Parathyroid adenoma (tissue), 2 donors: ENCODE measurements at regions not wholly inside any gene's neighbourhood (a gene's known extent, or its start where the extent isn't known, plus 50 kb on each side); places are given as distances from the start of the nearest gene placed in this dataset.

Experiments used
- H2AFZ ChIP-seq: fragments of 300-600 bp; sonication (generic); one replicate; pipeline ENCODE4 v1.7.0; 2017; ENCODE audit warnings: antibody characterized with exemption, mild to moderate bottlenecking
- H3K27ac ChIP-seq: fragments of 300-600 bp; sonication (generic); one replicate; pipeline ENCODE4 v1.7.0; 2017
- H3K27me3 ChIP-seq: fragments of 300-600 bp; sonication (generic); one replicate; pipeline ENCODE4 v1.7.0; 2017; ENCODE audit warnings: low read length; ENCODE audit not compliant: control insufficient read depth, insufficient read depth
- H3K36me3 ChIP-seq: fragments of 300-600 bp; sonication (generic); one replicate; pipeline ENCODE4 v1.7.0; 2017; ENCODE audit warnings: low read length; ENCODE audit not compliant: control insufficient read depth, insufficient read depth
- H3K4me1 ChIP-seq: fragments of 300-600 bp; sonication (generic); one replicate; pipeline ENCODE4 v1.7.0; 2017; ENCODE audit warnings: control low read depth
- H3K4me2 ChIP-seq: fragments of 300-600 bp; sonication (generic); one replicate; pipeline ENCODE4 v1.7.0; 2017; ENCODE audit warnings: low read length
- H3K4me3 ChIP-seq: fragments of 300-600 bp; sonication (generic); one replicate; pipeline ENCODE4 v1.7.0; 2017; ENCODE audit warnings: low read depth, low read length
- H3K79me2 ChIP-seq: fragments of 300-600 bp; sonication (generic); one replicate; pipeline ENCODE4 v1.7.0; 2017; ENCODE audit warnings: control low read depth
- H3K9ac ChIP-seq: fragments of 300-600 bp; sonication (generic); one replicate; pipeline ENCODE4 v1.7.0; 2017; ENCODE audit warnings: mild to moderate bottlenecking
- H3K9me3 ChIP-seq: fragments of 300-600 bp; sonication (generic); one replicate; pipeline ENCODE4 v1.7.0; 2017; ENCODE audit warnings: low read length; ENCODE audit not compliant: control insufficient read depth
- TF ChIP-seq, protein P1 (sequence below): fragments of 300-600 bp; sonication (generic); IDR thresholded peaks from one replicate; pipeline ENCODE4 v1.7.0; 2017; ENCODE audit warnings: antibody characterized with exemption, mild to moderate bottlenecking
- donor health status: primary hyperparathyroidism.

DNA sequence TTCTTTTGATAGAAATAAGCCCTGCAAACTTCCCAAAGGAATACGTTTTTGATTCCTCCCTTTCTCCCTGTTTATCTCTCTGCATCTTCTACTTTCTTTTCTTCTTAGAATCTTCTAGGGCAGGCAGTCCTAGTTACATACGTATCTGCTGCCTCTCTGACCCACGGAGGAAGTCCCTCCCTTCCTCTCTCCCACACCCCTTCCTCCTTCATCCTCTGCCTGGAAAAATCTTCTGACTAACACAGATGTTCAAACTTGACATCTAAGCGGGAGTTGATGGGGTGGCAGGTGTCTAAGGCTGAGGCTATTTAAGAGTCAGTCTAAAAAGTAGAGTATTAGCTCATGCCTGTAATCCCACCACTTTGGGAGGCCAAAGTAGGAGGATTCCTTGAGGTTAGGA lies 88.6 kb downstream of the MAP1LC3B2 start:
- H2AFZ ChIP-seq = no peak overlapping the region
- H3K27ac ChIP-seq = no peak overlapping the region
- H3K27me3 ChIP-seq = no peaks in the 10 kb centered on the region
- H3K4me3 ChIP-seq = no peak overlapping the region
- TF ChIP-seq, protein P1, sequence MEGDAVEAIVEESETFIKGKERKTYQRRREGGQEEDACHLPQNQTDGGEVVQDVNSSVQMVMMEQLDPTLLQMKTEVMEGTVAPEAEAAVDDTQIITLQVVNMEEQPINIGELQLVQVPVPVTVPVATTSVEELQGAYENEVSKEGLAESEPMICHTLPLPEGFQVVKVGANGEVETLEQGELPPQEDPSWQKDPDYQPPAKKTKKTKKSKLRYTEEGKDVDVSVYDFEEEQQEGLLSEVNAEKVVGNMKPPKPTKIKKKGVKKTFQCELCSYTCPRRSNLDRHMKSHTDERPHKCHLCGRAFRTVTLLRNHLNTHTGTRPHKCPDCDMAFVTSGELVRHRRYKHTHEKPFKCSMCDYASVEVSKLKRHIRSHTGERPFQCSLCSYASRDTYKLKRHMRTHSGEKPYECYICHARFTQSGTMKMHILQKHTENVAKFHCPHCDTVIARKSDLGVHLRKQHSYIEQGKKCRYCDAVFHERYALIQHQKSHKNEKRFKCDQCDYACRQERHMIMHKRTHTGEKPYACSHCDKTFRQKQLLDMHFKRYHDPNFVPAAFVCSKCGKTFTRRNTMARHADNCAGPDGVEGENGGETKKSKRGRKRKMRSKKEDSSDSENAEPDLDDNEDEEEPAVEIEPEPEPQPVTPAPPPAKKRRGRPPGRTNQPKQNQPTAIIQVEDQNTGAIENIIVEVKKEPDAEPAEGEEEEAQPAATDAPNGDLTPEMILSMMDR = no peak
- H3K4me1 ChIP-seq = no peaks in the 10 kb centered on the region
- H3K9me3 ChIP-seq = no peaks in the 10 kb centered on the region
- H3K9ac ChIP-seq = no peak overlapping the region
- H3K36me3 ChIP-seq = no peaks in the 10 kb centered on the region
- no peak overlapping the region for H3K4me2 ChIP-seq
- H3K79me2 ChIP-seq = no peaks in the 10 kb centered on the region

DNA sequence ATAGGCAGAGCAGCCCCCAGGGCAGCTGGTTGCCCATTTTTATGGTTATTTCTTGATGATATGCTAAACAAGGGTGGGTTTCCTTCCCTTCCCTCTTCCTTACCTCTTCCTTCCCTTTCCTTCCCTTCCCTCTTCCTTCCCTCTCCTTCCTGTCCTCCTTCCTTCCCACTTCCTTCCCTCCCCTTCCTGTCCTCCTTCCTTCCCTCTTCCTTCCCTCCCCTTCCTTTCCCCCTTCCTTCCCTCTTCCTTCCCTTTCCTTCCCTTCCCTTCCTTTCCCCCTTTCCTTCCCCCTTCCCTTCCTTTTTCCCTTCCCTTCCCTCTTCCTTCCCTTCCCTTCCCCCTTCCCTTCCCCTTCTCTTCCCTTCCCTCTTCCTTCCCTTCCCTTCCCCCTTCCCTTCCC lies 87.7 kb downstream of the MAP1LC3B2 start:
- no peak overlapping the region for H3K4me2 ChIP-seq
- no peak overlapping the region for H3K27ac ChIP-seq
- H2AFZ ChIP-seq = no peak overlapping the region
- no peaks in the 10 kb centered on the region for H3K27me3 ChIP-seq
- H3K36me3 ChIP-seq = no peaks in the 10 kb centered on the region
- no peaks in the 10 kb centered on the region for H3K9me3 ChIP-seq
- no peaks in the 10 kb centered on the region for H3K79me2 ChIP-seq
- no peak overlapping the region for H3K9ac ChIP-seq
- no peak overlapping the region for H3K4me3 ChIP-seq
- H3K4me1 ChIP-seq = no peaks in the 10 kb centered on the region
- TF ChIP-seq, protein P1 = no peak

DNA sequence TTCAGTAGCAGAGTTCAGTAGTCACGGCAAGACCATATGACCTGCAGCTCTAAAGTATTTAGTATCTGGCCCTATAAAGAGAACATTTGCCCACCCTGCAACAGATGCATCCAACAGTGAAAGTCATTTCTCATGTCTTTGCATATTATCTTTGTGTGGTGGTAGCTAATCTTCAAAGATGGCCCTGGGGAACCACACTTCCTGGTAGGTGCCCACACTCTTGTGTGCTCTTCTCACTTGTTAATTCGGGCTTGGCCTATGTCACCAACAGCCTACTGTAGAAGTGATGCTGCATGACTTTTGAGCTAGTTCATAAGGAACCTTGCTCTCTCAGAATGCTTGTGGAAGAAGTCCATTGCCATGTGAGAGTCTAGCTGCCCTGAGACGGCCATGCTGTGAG lies 85.6 kb downstream of the MAP1LC3B2 start:
- Histone ChIP-seq H3K27me3 (no peaks in the 10 kb centered on the region), H3K4me1 (no peaks in the 10 kb centered on the region), H3K36me3 (no peaks in the 10 kb centered on the region), H3K27ac (no peak overlapping the region), H3K4me3 (no peak overlapping the region), H3K79me2 (no peaks in the 10 kb centered on the region), H3K4me2 (no peak overlapping the region), H3K9me3 (no peaks in the 10 kb centered on the region), H2AFZ (no peak overlapping the region), H3K9ac (no peak overlapping the region)
- TF ChIP-seq, protein P1 = no peak

DNA sequence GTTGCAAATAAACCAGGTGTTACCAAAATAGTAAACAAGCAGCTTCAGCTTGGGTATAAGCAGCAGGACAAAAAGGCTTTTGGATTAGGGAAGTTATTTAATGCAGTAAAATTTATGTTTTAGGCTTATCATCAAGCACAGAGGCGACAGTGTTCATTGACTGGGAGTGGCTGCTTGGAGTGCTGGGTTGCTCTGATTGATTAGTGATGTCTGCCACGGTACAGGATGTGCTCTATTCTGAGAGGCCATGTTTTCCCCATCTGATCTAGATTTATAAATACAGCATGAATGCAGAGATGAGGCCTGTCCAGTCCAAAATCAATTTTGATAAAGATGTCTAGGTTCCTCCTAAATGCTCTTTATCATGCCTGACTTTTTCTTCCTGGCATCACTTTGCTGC lies 83.5 kb downstream of the MAP1LC3B2 start:
- H3K27me3 ChIP-seq = no peaks in the 10 kb centered on the region
- no peaks in the 10 kb centered on the region for H3K36me3 ChIP-seq
- no peak overlapping the region for H3K27ac ChIP-seq
- H3K9me3 ChIP-seq = no peaks in the 10 kb centered on the region
- no peak overlapping the region for H2AFZ ChIP-seq
- no peak overlapping the region for H3K9ac ChIP-seq
- no peaks in the 10 kb centered on the region for H3K4me1 ChIP-seq
- no peak overlapping the region for H3K4me3 ChIP-seq
- TF ChIP-seq, protein P1 = no peak
- H3K79me2 ChIP-seq = no peaks in the 10 kb centered on the region
- no peak overlapping the region for H3K4me2 ChIP-seq

DNA sequence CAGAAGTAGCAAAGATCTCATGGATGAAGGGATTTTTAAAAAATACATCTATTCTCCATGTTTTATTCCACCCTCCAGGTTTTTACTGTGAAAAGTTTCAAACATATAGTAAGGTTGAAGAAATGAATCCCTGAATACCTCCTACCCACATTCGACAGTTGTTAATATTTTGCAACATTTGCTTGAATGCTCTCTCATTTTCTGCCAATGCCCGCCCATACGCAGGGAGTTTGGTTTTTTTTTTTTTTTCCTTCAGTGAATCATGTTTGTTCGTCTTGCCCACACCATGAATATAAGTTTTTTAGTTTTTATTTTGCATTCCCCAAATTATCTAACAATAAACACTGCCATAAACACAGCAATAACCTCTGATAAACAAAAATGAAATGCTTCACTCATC lies 82.9 kb downstream of the MAP1LC3B2 start:
- TF ChIP-seq, protein P1 = no peak
- Histone ChIP-seq H3K79me2 (no peaks in the 10 kb centered on the region), H3K9me3 (no peaks in the 10 kb centered on the region), H3K4me2 (no peak overlapping the region), H3K9ac (no peak overlapping the region), H3K4me3 (no peak overlapping the region), H3K27ac (no peak overlapping the region), H3K36me3 (no peaks in the 10 kb centered on the region), H2AFZ (no peak overlapping the region), H3K4me1 (no peaks in the 10 kb centered on the region), H3K27me3 (no peaks in the 10 kb centered on the region)
